ENCODE measurements at regions not wholly inside any gene's neighbourhood (a gene's known extent, or its start where the extent isn't known, plus 50 kb on each side); places are given as distances from the start of the nearest gene placed in this dataset.

GRCh38 chr2:128492966-128493811 lies 174.5 kb upstream of the HS6ST1 start:
- TF ChIP-seq POLR2A (IDR thresholded peaks at IDR 0.05) (no peak), CTCF (IDR thresholded peaks at IDR 0.05) (no peak), EP300 (IDR thresholded peaks at IDR 0.05) (no peak)

Data from gastroesophageal sphincter (tissue), 3 donors.